Subcutaneous abdominal adipose tissue (tissue), 5 donors: ENCODE measurements at regions not wholly inside any gene's neighbourhood (a gene's known extent, or its start where the extent isn't known, plus 50 kb on each side); places are given as distances from the start of the nearest gene placed in this dataset.
"Not testable (repeated sequence)": the region's sequence is repeated elsewhere in the genome, so short reads cannot be mapped to it uniquely, and the experiment has no call there.

Experiments
- H3K27ac ChIP-seq: one replicate; pipeline ENCODE4 v1.7.0; 2013; ENCODE audit warnings: low read depth, mild to moderate bottlenecking, inconsistent platforms, low read length, moderate library complexity
- H3K27me3 ChIP-seq, 5 donors: one replicate each; pipeline ENCODE4 v1.7.0; 2013; ENCODE audit warnings: low read length in 5 of 5, inconsistent platforms in 1 of 5; ENCODE audit not compliant: control insufficient read depth in 5 of 5, insufficient read depth in 4 of 5
- H3K36me3 ChIP-seq, 5 donors: one replicate each; pipeline ENCODE4 v1.7.0; 2013; ENCODE audit warnings: low read length in 5 of 5; ENCODE audit not compliant: control insufficient read depth in 5 of 5, insufficient read depth in 5 of 5
- H3K4me1 ChIP-seq, 5 donors: one replicate each; pipeline ENCODE4 v1.7.0; 2013; ENCODE audit warnings: low read length in 5 of 5, mild to moderate bottlenecking in 3 of 5, moderate library complexity in 1 of 5; ENCODE audit not compliant: control insufficient read depth in 5 of 5, insufficient read depth in 5 of 5
- H3K4me3 ChIP-seq, 5 donors: one replicate each; pipeline ENCODE4 v1.7.0; 2013; ENCODE audit warnings: low read length in 5 of 5, low read depth in 1 of 5
- H3K9ac ChIP-seq, 5 donors: one replicate each; pipeline ENCODE4 v1.7.0; 2013; ENCODE audit warnings: low read length in 5 of 5, mild to moderate bottlenecking in 4 of 5, moderate library complexity in 3 of 5
- H3K9me3 ChIP-seq, 5 donors: one replicate each; pipeline ENCODE4 v1.7.0; 2013; ENCODE audit warnings: low read length in 5 of 5; ENCODE audit not compliant: control insufficient read depth in 5 of 5
- donor health status: healthy.
- donor health status: healthy.
- donor health status: healthy.
- donor health status: healthy.
- donor health status: healthy.

DNA sequence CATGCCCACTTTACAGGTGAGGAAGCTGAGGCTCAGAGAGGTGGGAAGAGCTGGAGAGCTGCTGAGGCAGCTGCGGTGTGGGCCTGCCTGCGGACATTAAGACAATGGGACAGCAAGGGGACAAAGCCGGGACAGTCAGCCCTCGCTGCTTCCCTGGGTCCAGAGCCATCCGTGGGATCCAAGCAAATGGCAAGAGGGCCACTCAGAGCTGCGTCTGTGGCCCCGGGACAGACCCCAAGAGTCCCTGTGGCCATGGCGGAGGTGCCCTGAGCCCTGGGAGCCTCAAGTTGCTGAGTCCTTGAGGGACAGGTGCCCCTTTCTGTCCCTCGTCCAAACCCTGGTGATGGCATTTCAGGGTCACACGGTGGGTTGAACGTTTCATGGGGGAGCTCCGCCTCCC is 191.9 kb downstream of the OLFM1 start:
- H3K9ac ChIP-seq: no peak overlapping the region
- peaks cover 19 to 55% (median 33%) of the 10 kb centered on the region in 5 donors for H3K27me3 ChIP-seq
- H3K4me3 ChIP-seq: no peak overlapping the region
- no peak overlapping the region for H3K27ac ChIP-seq
- no peaks in the 10 kb centered on the region for H3K36me3 ChIP-seq
- peaks cover 0 to 16% (median 10%) of the 10 kb centered on the region in 5 donors for H3K4me1 ChIP-seq
- H3K9me3 ChIP-seq: no peaks in the 10 kb centered on the region

GRCh38 chr9:135279834-135280393 is 192.4 kb downstream of the OLFM1 start:
- Histone ChIP-seq H3K27me3 (peaks cover 19 to 51% (median 33%) of the 10 kb centered on the region in 5 donors), H3K4me3 (no peak overlapping the region), H3K36me3 (no peaks in the 10 kb centered on the region), H3K4me1 (peaks cover 0 to 16% (median 10%) of the 10 kb centered on the region in 5 donors), H3K9me3 (no peaks in the 10 kb centered on the region), H3K9ac (no peak overlapping the region), H3K27ac (no peak overlapping the region)

DNA sequence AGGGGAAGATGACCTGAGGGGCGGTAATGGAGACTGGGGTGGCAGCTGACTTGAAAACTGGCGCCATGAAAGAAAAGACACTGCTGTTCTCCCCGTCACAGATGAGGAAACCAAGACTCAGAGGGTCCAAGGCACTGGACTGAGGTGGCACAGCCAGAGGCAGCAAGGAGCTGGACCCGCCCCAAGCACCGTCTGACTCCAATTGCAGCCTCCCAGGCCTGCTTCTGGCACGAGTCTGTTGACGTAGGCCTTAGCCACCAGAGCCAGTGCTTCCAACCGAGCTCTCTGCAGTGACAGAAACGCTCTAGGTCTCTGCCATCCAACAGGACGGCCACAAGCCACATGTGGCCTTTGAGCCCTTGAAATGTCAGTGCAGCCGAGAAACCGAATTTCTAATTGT is 193.2 kb downstream of the OLFM1 start:
- Histone ChIP-seq H3K27ac (no peak overlapping the region), H3K9ac (no peak overlapping the region), H3K4me3 (no peak overlapping the region), H3K27me3 (peaks cover 16 to 45% (median 31%) of the 10 kb centered on the region in 5 donors), H3K36me3 (no peaks in the 10 kb centered on the region), H3K9me3 (no peaks in the 10 kb centered on the region), H3K4me1 (peaks cover 0 to 11% (median 9%) of the 10 kb centered on the region in 5 donors)

DNA sequence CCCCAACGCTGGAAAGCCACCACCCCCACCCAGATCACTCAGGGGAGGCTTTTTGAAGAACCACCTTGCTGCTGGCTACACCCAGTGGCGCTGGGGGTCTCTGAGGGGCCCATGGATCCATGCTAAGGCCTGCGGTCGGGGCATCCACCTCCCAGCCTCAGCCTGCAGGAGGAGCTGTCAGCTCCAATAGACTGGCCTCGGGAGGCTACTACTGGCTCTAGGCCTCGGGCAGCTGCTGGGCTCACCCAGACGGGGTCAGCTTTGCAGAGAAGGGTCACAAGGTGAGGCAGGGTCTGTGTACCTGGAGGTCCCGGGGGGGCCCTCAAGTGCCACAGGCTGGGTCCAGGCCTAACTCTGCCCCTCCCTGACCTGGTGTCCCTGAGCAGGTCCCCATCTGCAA is 193.7 kb downstream of the OLFM1 start:
- no peak overlapping the region for H3K27ac ChIP-seq
- H3K4me3 ChIP-seq: no peak overlapping the region
- peaks cover 16 to 40% (median 30%) of the 10 kb centered on the region in 5 donors for H3K27me3 ChIP-seq
- no peaks in the 10 kb centered on the region for H3K9me3 ChIP-seq
- H3K9ac ChIP-seq: no peak overlapping the region
- H3K36me3 ChIP-seq: no peaks in the 10 kb centered on the region
- peaks cover 0 to 11% (median 9%) of the 10 kb centered on the region in 5 donors for H3K4me1 ChIP-seq

- Histone ChIP-seq H3K36me3 (no peaks in the 10 kb centered on the region), H3K27ac (no peak overlapping the region), H3K9ac (no peak overlapping the region), H3K9me3 (no peaks in the 10 kb centered on the region), H3K27me3 (peaks cover 16 to 34% (median 32%) of the 10 kb centered on the region in 5 donors), H3K4me3 (no peak overlapping the region), H3K4me1 (peaks cover 0 to 11% (median 9%) of the 10 kb centered on the region in 5 donors)
Measured at GRCh38 chr9:135281791-135282737, 194.6 kb downstream of the OLFM1 start.

DNA sequence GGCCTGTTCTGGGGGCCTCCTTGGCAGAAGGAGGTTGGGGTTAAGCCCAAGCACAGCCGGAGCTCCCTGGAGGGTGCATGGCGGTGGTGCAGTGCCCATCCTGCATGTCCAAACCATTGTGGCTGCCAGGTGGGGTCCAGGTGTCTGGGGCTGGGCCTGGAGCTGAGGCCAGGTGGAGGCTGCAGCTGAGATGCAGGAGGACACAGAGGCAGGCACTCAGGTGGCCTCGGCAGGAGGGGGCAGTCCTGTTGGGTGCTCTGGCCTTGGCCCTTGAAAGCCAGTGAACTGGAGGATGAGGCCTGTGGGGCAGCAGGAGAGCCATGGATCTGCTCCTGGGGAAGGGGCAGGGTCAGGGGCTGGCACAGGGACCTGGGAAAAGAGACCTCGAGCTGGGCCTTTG is 195.3 kb downstream of the OLFM1 start:
- H3K4me1 ChIP-seq: peaks cover 0 to 11% (median 9%) of the 10 kb centered on the region in 5 donors
- no peak overlapping the region for H3K27ac ChIP-seq
- no peak overlapping the region for H3K4me3 ChIP-seq
- H3K27me3 ChIP-seq: peaks cover 16 to 35% (median 26%) of the 10 kb centered on the region in 5 donors
- H3K36me3 ChIP-seq: no peaks in the 10 kb centered on the region
- H3K9me3 ChIP-seq: no peaks in the 10 kb centered on the region
- no peak overlapping the region for H3K9ac ChIP-seq

GRCh38 chr9:135283671-135284070 is 195.9 kb upstream of the PPP1R26 start:
- Histone ChIP-seq H3K27ac (no peak overlapping the region), H3K9ac (no peak overlapping the region), H3K4me3 (no peak overlapping the region), H3K9me3 (no peaks in the 10 kb centered on the region), H3K27me3 (peaks cover 12 to 30% (median 24%) of the 10 kb centered on the region in 5 donors), H3K36me3 (no peaks in the 10 kb centered on the region), H3K4me1 (peaks cover 0 to 13% (median 9%) of the 10 kb centered on the region in 5 donors)

GRCh38 chr9:135284386-135285134 is 195.0 kb upstream of the PPP1R26 start:
- H3K4me1 ChIP-seq: peaks cover 0 to 21% (median 9%) of the 10 kb centered on the region in 5 donors
- no peak overlapping the region for H3K27ac ChIP-seq
- H3K9ac ChIP-seq: no peak overlapping the region
- H3K4me3 ChIP-seq: no peak overlapping the region
- no peaks in the 10 kb centered on the region for H3K36me3 ChIP-seq
- H3K27me3 ChIP-seq: peaks cover 8 to 25% (median 21%) of the 10 kb centered on the region in 5 donors
- no peaks in the 10 kb centered on the region for H3K9me3 ChIP-seq

DNA sequence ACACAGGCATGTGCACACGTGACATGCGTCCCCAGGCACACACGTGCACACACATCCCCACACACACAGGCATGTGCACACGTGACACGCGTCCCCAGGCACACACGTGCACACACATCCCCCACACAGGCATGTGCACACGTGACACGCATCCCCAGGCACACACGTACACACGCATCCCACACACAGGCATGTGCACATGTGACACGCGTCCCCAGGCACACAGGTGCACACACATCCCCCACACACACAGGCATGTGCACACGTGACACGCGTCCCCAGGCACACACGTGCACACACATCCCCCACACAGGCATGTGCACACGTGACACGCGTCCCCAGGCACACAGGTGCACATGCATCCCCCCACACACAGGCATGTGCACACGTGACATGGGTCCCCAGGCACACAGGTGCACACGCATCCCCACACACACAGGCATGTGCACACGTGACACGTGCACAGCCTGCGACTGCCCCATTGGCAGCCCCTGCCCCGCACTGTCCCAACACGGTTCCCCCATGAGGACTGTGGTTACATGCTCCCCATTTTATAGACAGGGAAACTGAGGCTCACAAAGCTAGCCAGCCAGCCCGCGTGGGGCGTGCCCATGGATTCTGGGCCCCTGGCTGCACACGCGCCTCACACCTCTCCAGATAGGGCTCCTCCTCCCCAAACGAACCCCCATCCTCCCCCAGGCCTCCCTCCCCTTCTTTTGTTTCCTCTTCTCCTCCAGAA is 193.2 kb upstream of the PPP1R26 start:
- H3K27ac ChIP-seq, H3K9me3 ChIP-seq, H3K9ac ChIP-seq, H3K4me3 ChIP-seq, H3K36me3 ChIP-seq: not testable (repeated sequence)
- H3K4me1 ChIP-seq: peaks cover 0 to 30% (median 22%) of the 10 kb centered on the region in 5 donors
- peaks cover 5 to 21% (median 17%) of the 10 kb centered on the region in 5 donors for H3K27me3 ChIP-seq
